ENCODE measurements at regions not wholly inside any gene's neighbourhood (a gene's known extent, or its start where the extent isn't known, plus 50 kb on each side); places are given as distances from the start of the nearest gene placed in this dataset.

DNA sequence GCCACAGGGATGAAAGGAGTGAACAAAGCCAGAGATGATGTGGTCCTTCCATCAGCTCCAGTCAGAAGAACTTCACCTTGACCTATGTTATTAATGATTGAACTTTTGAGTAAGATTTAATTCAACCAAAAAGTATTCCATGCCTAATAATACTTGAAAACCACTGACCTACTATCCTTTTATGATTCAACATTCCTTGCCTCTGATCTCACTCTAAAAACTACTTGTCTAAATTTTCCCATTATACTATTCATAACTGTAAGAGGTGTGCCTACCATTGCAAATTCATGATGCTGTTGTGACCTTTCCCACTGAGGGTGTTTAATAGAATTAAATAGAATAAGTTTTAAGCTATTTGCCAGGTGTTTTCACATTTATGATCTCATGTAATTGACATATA is 164.7 kb upstream of the GUCY1A2 start:
- TF ChIP-seq, protein P1, sequence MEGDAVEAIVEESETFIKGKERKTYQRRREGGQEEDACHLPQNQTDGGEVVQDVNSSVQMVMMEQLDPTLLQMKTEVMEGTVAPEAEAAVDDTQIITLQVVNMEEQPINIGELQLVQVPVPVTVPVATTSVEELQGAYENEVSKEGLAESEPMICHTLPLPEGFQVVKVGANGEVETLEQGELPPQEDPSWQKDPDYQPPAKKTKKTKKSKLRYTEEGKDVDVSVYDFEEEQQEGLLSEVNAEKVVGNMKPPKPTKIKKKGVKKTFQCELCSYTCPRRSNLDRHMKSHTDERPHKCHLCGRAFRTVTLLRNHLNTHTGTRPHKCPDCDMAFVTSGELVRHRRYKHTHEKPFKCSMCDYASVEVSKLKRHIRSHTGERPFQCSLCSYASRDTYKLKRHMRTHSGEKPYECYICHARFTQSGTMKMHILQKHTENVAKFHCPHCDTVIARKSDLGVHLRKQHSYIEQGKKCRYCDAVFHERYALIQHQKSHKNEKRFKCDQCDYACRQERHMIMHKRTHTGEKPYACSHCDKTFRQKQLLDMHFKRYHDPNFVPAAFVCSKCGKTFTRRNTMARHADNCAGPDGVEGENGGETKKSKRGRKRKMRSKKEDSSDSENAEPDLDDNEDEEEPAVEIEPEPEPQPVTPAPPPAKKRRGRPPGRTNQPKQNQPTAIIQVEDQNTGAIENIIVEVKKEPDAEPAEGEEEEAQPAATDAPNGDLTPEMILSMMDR (IDR thresholded peaks at IDR 0.05; ENCODE audit: insufficient read depth, low read length) = no peak
- no peak for DNase-seq (ENCODE audit: low read depth)
- H3K4me3 ChIP-seq (ENCODE audit: low read depth, low read length) = no peak overlapping the region

DNA sequence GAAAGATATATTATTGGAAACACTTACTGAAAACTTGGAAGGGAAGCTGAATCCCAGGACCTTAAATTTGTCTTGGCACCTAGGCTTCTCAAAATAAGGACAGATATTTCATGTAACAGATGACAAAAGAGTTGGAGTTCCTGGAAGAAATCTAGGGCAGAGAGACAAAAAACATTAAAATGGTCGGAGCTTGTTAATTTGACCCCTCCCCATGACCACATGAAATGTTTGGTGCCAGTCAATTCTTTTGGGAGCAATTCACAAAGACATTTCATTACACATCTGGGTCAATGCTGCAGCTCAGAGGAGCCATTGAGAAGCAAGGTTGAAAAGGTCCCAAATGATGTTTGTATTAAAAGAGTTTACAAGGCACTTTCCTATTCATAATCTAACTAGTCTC is 162.0 kb upstream of the GUCY1A2 start:
- TF ChIP-seq, protein P1 (IDR thresholded peaks at IDR 0.05; ENCODE audit: insufficient read depth, low read length) = no peak
- no peak for DNase-seq (ENCODE audit: low read depth)
- H3K4me3 ChIP-seq (ENCODE audit: low read depth, low read length) = no peak overlapping the region

DNA sequence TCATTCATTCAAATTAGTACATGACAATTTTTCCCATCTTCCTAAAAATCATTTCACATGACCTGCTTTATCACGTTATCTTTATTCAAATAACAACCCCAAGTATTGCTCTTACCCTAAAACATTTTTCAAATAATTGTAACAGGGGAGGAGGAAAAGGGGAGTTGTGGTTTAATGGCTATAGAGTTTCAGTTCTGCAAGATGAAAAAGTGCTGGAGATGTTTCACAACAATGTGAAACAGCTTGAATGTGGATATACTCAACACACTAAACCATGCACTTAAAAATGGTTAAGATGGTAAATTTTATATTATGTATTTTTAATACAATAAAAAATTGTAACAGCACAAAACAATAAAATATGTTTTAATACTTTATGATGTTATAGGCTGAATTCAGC is 161.6 kb upstream of the GUCY1A2 start:
- H3K4me3 ChIP-seq (ENCODE audit: low read depth, low read length) = no peak overlapping the region
- TF ChIP-seq, protein P1 (IDR thresholded peaks at IDR 0.05; ENCODE audit: insufficient read depth, low read length) = no peak
- no peak for DNase-seq (ENCODE audit: low read depth)

DNA sequence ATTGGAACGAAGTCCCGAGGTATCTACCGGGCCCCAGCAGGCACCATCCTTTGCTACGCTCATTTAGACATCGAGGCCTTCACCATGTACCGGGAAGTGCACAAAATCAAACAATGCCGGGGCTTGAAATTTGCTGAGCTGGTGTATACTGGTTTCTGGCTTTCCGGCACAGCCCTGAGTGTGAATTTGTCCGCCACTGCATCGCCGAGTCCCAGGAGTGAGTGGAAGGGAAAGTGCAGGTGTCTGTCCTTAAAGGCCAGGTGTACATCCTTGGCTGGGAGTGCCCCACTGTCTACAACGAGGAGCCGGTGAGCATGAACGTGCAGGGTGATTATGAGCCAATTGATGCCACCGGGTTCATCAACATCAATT is 158.8 kb upstream of the GUCY1A2 start:
- TF ChIP-seq, protein P1 (IDR thresholded peaks at IDR 0.05; ENCODE audit: insufficient read depth, low read length) = no peak
- H3K4me3 ChIP-seq (ENCODE audit: low read depth, low read length) = no peak overlapping the region
- DNase-seq (ENCODE audit: low read depth) = no peak

DNA sequence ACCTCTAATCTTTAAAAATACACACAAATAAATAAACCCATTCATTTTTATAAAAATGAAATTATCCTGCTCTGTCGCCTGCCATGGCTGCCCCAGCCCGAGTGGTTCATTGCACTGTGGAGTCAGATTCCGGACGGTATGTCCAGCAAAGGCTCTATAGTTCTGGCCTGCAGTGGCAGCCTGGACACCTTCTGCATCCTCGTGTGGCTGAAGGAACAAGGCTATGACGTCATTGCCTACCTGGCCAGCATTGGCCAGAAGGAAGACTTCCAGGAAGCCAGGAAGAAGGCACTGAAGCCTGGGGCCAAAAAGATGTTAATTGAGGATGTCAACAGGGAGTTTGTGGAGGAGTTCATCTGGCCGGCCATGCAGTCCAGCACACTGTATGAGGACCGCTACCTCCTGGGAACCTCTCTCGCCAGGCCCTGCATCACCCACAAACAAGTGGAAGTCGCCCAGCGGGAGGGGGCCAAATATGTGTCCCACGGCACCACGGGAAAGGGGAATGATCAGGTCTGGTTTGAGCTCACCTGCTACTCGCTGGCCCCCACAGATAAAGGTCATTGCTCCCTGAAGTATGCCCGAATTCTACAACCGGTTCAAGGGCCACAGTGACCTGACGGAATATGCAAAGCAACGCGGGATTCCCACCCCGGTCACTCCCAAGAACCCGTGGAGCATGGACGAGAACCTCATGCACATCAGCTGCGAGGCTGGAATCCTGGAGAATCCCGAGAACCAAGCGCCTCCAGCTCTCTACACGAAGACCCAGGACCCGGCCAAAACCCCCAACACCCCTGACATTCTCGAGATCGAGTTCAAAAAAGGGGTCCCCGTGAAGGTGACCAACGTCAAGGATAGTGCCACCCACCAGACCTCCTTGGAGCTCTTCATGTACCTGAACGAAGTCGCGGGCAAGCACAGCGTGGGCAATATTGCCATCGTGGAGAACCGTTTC is 158.2 kb upstream of the GUCY1A2 start:
- H3K4me3 ChIP-seq (ENCODE audit: low read depth, low read length) = no peak overlapping the region
- no peak for DNase-seq (ENCODE audit: low read depth)
- TF ChIP-seq, protein P1 (IDR thresholded peaks at IDR 0.05; ENCODE audit: insufficient read depth, low read length) = no peak

DNA sequence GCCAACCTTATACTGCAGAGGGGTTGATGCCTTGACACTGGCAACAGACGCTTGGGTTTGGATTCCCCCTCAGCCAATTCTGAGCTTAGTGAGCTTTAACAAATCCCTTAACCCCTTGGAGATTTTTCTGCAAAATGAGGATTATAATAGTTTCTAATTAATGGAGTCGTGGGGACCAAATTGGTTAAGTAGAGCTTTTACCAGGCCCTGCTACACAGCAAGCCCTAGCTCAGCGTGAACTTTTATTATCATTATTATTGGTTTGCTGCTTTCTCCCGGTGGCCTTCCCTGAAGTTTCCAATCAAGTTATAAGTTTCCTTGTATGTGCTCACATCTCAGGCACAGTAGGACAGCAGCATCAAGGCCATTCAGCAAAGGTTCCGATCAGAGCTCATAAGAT is 156.6 kb upstream of the GUCY1A2 start:
- TF ChIP-seq, protein P1 (IDR thresholded peaks at IDR 0.05; ENCODE audit: insufficient read depth, low read length) = no peak
- no peak for DNase-seq (ENCODE audit: low read depth)
- H3K4me3 ChIP-seq (ENCODE audit: low read depth, low read length) = no peak overlapping the region
